CD14-positive monocyte (primary cell): ENCODE measurements at regions not wholly inside any gene's neighbourhood (a gene's known extent, or its start where the extent isn't known, plus 50 kb on each side); places are given as distances from the start of the nearest gene placed in this dataset.

Experiments used
- DNase-seq, 3 donors: peaks; one replicate each; pipeline ENCODE4 v3.0.0-alpha.2; 2011 to 2022
- H2AFZ ChIP-seq: 2 replicates; pipeline ENCODE4 v1.6.0; 2012; ENCODE audit warnings: mild to moderate bottlenecking, low read depth, low read length, inconsistent platforms; ENCODE audit not compliant: insufficient read depth, poor library complexity, severe bottlenecking
- H3K27ac ChIP-seq, 2 donors: 1 replicate in 1 of 2; 2 replicates in 1 of 2; pipeline ENCODE4 v1.5.1; 2012 to 2013; ENCODE audit warnings: low read length in 2 of 2, control low read depth in 1 of 2, inconsistent platforms in 1 of 2, low read depth in 1 of 2, mild to moderate bottlenecking in 1 of 2
- H3K27me3 ChIP-seq, 2 donors: one replicate each; pipeline versions ENCODE4 v1.6.0 to v1.6.1; 2011 to 2013; ENCODE audit warnings: low read length in 2 of 2; ENCODE audit not compliant: control insufficient read depth in 2 of 2, insufficient read depth in 2 of 2
- H3K36me3 ChIP-seq, 2 donors: replicated peaks in 1 of 2; 1 replicate in 1 of 2; 2 replicates in 1 of 2; pipeline versions ENCODE4 v1.5.1 to v1.6.1; 2012 to 2013; ENCODE audit warnings: low read length in 2 of 2, control low read depth in 1 of 2, inconsistent platforms in 1 of 2, mild to moderate bottlenecking in 1 of 2; ENCODE audit not compliant: insufficient read depth in 2 of 2, control insufficient read depth in 1 of 2
- H3K4me1 ChIP-seq, 2 donors: 1 replicate in 1 of 2; 2 replicates in 1 of 2; pipeline versions ENCODE4 v1.5.1 to v1.6.1; 2012 to 2013; ENCODE audit warnings: low read length in 2 of 2, control low read depth in 1 of 2, inconsistent platforms in 1 of 2, mild to moderate bottlenecking in 1 of 2, moderate library complexity in 1 of 2; ENCODE audit not compliant: insufficient read depth in 2 of 2, control insufficient read depth in 1 of 2
- H3K4me2 ChIP-seq: replicated peaks from 2 replicates; pipeline ENCODE3; 2012; ENCODE audit warnings: low read length, moderate library complexity, mild to moderate bottlenecking; ENCODE audit not compliant: poor library complexity, severe bottlenecking; ENCODE audit errors: extremely low read depth
- H3K4me3 ChIP-seq, 3 experiments: fragments of 200-600 bp in 1 of 3; sonication (generic) in 1 of 3; replicated peaks in 1 of 3; 1 replicate in 2 of 3; 2 replicates in 1 of 3; pipeline ENCODE4 v1.5.1; 2011 to 2013; ENCODE audit warnings: low read length in 3 of 3, mild to moderate bottlenecking in 3 of 3, control low read depth in 2 of 3, low read depth in 2 of 3, inconsistent platforms in 1 of 3, moderate library complexity in 1 of 3
- H3K79me2 ChIP-seq: 2 replicates; pipeline ENCODE4 v1.6.0; 2012; ENCODE audit warnings: mild to moderate bottlenecking, control low read depth, inconsistent platforms, low read length, moderate library complexity; ENCODE audit not compliant: insufficient read depth
- H3K9ac ChIP-seq: 2 replicates; pipeline ENCODE4 v1.6.0; 2017; ENCODE audit warnings: low read length, mild to moderate bottlenecking; ENCODE audit not compliant: insufficient read depth, poor library complexity, severe bottlenecking
- H3K9me3 ChIP-seq, 2 donors: replicated peaks in 1 of 2; 1 replicate in 1 of 2; 2 replicates in 1 of 2; pipeline versions ENCODE4 v1.5.1 to v1.6.1; 2012 to 2013; ENCODE audit warnings: low read length in 2 of 2, control low read depth in 1 of 2; ENCODE audit not compliant: control insufficient read depth in 1 of 2, insufficient read depth in 1 of 2
- H4K20me1 ChIP-seq: 2 replicates; pipeline ENCODE4 v1.6.0; 2012; ENCODE audit warnings: mild to moderate bottlenecking, low read length, control low read depth, moderate library complexity; ENCODE audit not compliant: insufficient read depth
- H3K27ac Mint-ChIP-seq, 7 donors: one replicate each; pipeline ENCODE4 v1.8.0; 2020; ENCODE audit warnings: mild to moderate bottlenecking in 7 of 7, mixed read lengths in 7 of 7, moderate library complexity in 6 of 7, inconsistent platforms in 2 of 7
- H3K27me3 Mint-ChIP-seq, 3 donors: one replicate each; pipeline ENCODE4 v1.8.0; 2021 to 2022; ENCODE audit warnings: low read depth in 3 of 3, mild to moderate bottlenecking in 3 of 3, mixed read lengths in 3 of 3, moderate library complexity in 3 of 3, inconsistent platforms in 1 of 3
- H3K36me3 Mint-ChIP-seq, 2 donors: one replicate each; pipeline ENCODE4 v1.8.0; 2020; ENCODE audit warnings: mixed read lengths in 2 of 2, inconsistent platforms in 1 of 2, mild to moderate bottlenecking in 1 of 2
- H3K4me1 Mint-ChIP-seq: one replicate; pipeline ENCODE4 v1.8.0; 2020; ENCODE audit warnings: mild to moderate bottlenecking, mixed read lengths
- H3K4me3 Mint-ChIP-seq, 2 donors: one replicate each; pipeline ENCODE4 v1.8.0; 2020; ENCODE audit warnings: mild to moderate bottlenecking in 2 of 2, mixed read lengths in 2 of 2, moderate library complexity in 1 of 2
- H3K9me3 Mint-ChIP-seq, 7 donors: one replicate each; pipeline ENCODE4 v1.8.0; 2020 to 2022; ENCODE audit warnings: mixed read lengths in 7 of 7, mild to moderate bottlenecking in 6 of 7, moderate library complexity in 6 of 7, inconsistent platforms in 2 of 7
- WGBS: methylation state at CpG from one replicate; pipeline ENCODE4 v1.1.5; 2013; ENCODE audit warnings: missing lambda C conversion rate; ENCODE audit not compliant: insufficient coverage; 5-methylcytosine and 5-hydroxymethylcytosine counted together
- intact Hi-C, 2 donors: fragments of 100-400 bp; cut with micrococcal nuclease; formaldehyde crosslinking; loops; one replicate each; pipeline versions ENCODE4 v1.15.0 to v1.15.1; 2023
- TF ChIP-seq, protein P1 (sequence below): fragments of 200-600 bp; IDR thresholded peaks from one replicate; pipeline ENCODE4 v1.8.0; 2022; ENCODE audit warnings: antibody characterized with exemption, mild to moderate bottlenecking

DNA sequence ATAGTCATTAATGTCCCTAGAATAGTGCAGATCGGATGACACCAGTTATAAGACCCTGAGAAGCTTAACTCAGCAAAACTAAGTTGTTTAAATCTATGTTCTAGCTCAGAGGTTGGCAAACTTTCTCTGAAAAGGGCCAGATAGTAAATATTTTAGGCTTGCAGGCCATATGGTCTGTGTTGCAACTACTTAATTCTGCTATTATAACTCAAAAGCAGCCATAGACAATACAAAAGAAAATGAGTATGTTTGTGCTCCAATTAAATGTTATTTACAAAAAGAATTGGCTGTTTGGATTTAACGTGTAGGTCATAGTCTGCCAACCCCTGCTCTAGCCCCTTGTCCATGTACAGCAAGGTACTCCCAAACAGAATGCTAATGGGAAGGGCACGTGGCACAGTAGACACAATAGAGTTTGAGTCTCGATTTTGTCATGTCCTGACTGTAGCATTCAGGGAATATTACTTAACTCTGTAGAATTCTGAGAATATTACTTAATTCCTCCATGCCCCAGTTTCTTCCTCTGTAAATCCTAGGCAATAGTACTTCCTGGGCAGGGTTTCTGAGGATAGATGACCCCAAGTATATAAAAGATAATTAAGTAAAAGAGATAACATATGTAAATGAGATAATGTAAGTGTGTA is 70.5 kb upstream of the ATP2C1 start:
- H3K36me3 Mint-ChIP-seq: no peaks in the 10 kb centered on the region
- DNase-seq: no peak
- intact Hi-C loops: loop anchor here in 1 of 2 donors (5.0 kb wide), 1 partner anchor 69 kb away; the partner anchor contains the start of gene ATP2C1

DNA sequence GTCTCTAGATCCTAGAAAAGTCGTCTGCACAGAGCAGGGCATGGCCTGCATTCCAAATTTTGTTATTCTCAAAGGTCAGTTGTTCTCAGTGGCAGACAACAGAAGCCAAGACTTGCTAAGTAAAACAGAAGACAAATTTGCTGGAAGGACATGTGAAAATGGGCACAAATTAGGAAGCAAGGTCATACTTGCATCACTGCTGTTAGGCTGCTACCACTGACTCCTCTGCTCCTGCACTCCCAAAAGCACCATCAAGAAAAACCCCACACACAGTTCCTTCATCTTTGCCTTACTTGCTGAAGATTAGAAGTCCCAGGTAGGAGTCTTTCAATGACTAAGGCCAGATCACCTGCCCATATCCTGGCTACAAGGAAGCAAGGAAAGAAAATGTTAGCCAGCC is 69.9 kb upstream of the ATP2C1 start:
- no peaks in the 10 kb centered on the region for H3K9me3 Mint-ChIP-seq
- H3K4me3 Mint-ChIP-seq: no peak overlapping the region
- DNase-seq: no peak
- Histone ChIP-seq H3K4me2 (no peak overlapping the region), H3K9ac (no peak overlapping the region), H3K27ac (no peak overlapping the region), H3K36me3 (no peaks in the 10 kb centered on the region), H3K9me3 (no peaks in the 10 kb centered on the region), H3K4me1 (peaks cover 9 to 22% of the 10 kb centered on the region in 2 donors), H2AFZ (no peak overlapping the region), H3K79me2 (no peaks in the 10 kb centered on the region), H3K4me3 (no peak overlapping the region), H3K27me3 (no peaks in the 10 kb centered on the region), H4K20me1 (no peaks in the 10 kb centered on the region)
- 88% methylated on average over 1 of the region's 1 CpG for WGBS
- H3K27ac Mint-ChIP-seq: no peak overlapping the region
- intact Hi-C loops: loop anchor here in 1 of 2 donors (5.0 kb wide), 1 partner anchor 68 kb away; the partner anchor contains the start of gene ATP2C1
- H3K36me3 Mint-ChIP-seq: no peaks in the 10 kb centered on the region
- peaks cover 0 to 2% (median 0%) of the 10 kb centered on the region in 3 donors for H3K27me3 Mint-ChIP-seq
- TF ChIP-seq, protein P1, sequence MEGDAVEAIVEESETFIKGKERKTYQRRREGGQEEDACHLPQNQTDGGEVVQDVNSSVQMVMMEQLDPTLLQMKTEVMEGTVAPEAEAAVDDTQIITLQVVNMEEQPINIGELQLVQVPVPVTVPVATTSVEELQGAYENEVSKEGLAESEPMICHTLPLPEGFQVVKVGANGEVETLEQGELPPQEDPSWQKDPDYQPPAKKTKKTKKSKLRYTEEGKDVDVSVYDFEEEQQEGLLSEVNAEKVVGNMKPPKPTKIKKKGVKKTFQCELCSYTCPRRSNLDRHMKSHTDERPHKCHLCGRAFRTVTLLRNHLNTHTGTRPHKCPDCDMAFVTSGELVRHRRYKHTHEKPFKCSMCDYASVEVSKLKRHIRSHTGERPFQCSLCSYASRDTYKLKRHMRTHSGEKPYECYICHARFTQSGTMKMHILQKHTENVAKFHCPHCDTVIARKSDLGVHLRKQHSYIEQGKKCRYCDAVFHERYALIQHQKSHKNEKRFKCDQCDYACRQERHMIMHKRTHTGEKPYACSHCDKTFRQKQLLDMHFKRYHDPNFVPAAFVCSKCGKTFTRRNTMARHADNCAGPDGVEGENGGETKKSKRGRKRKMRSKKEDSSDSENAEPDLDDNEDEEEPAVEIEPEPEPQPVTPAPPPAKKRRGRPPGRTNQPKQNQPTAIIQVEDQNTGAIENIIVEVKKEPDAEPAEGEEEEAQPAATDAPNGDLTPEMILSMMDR: no peak
- peaks cover 23% of the 10 kb centered on the region for H3K4me1 Mint-ChIP-seq

More for the DNA sequence above, 70.5 kb upstream of the ATP2C1 start:
- Mint-ChIP-seq H3K4me3 (no peak overlapping the region), H3K27ac (no peak overlapping the region), H3K27me3 (peaks cover 0 to 2% (median 0%) of the 10 kb centered on the region in 3 donors), H3K9me3 (no peaks in the 10 kb centered on the region), H3K4me1 (peaks cover 23% of the 10 kb centered on the region)
- no CpG with 5 or more reads among the region's 4 CpGs for WGBS
- Histone ChIP-seq H3K36me3 (no peaks in the 10 kb centered on the region), H3K4me1 (peaks cover 9 to 22% of the 10 kb centered on the region in 2 donors), H4K20me1 (no peaks in the 10 kb centered on the region), H3K27ac (no peak overlapping the region), H3K79me2 (no peaks in the 10 kb centered on the region), H3K4me2 (no peak overlapping the region), H3K4me3 (no peak overlapping the region), H3K9ac (no peak overlapping the region), H3K27me3 (no peaks in the 10 kb centered on the region), H3K9me3 (no peaks in the 10 kb centered on the region), H2AFZ (no peak overlapping the region)
- TF ChIP-seq, protein P1: no peak
